Parathyroid adenoma (tissue), 2 donors: ENCODE measurements at regions not wholly inside any gene's neighbourhood (a gene's known extent, or its start where the extent isn't known, plus 50 kb on each side); places are given as distances from the start of the nearest gene placed in this dataset.

ENCODE experiments used
- H2AFZ ChIP-seq: fragments of 300-600 bp; sonication (generic); one replicate; pipeline ENCODE4 v1.7.0; 2017; ENCODE audit warnings: antibody characterized with exemption, mild to moderate bottlenecking
- H3K27ac ChIP-seq: fragments of 300-600 bp; sonication (generic); one replicate; pipeline ENCODE4 v1.7.0; 2017
- H3K27me3 ChIP-seq: fragments of 300-600 bp; sonication (generic); one replicate; pipeline ENCODE4 v1.7.0; 2017; ENCODE audit warnings: low read length; ENCODE audit not compliant: control insufficient read depth, insufficient read depth
- H3K36me3 ChIP-seq: fragments of 300-600 bp; sonication (generic); one replicate; pipeline ENCODE4 v1.7.0; 2017; ENCODE audit warnings: low read length; ENCODE audit not compliant: control insufficient read depth, insufficient read depth
- H3K4me1 ChIP-seq: fragments of 300-600 bp; sonication (generic); one replicate; pipeline ENCODE4 v1.7.0; 2017; ENCODE audit warnings: control low read depth
- H3K4me2 ChIP-seq: fragments of 300-600 bp; sonication (generic); one replicate; pipeline ENCODE4 v1.7.0; 2017; ENCODE audit warnings: low read length
- H3K4me3 ChIP-seq: fragments of 300-600 bp; sonication (generic); one replicate; pipeline ENCODE4 v1.7.0; 2017; ENCODE audit warnings: low read depth, low read length
- H3K79me2 ChIP-seq: fragments of 300-600 bp; sonication (generic); one replicate; pipeline ENCODE4 v1.7.0; 2017; ENCODE audit warnings: control low read depth
- H3K9ac ChIP-seq: fragments of 300-600 bp; sonication (generic); one replicate; pipeline ENCODE4 v1.7.0; 2017; ENCODE audit warnings: mild to moderate bottlenecking
- H3K9me3 ChIP-seq: fragments of 300-600 bp; sonication (generic); one replicate; pipeline ENCODE4 v1.7.0; 2017; ENCODE audit warnings: low read length; ENCODE audit not compliant: control insufficient read depth
- TF ChIP-seq, protein P1 (sequence below): fragments of 300-600 bp; sonication (generic); IDR thresholded peaks from one replicate; pipeline ENCODE4 v1.7.0; 2017; ENCODE audit warnings: antibody characterized with exemption, mild to moderate bottlenecking
- donor health status: primary hyperparathyroidism.

DNA sequence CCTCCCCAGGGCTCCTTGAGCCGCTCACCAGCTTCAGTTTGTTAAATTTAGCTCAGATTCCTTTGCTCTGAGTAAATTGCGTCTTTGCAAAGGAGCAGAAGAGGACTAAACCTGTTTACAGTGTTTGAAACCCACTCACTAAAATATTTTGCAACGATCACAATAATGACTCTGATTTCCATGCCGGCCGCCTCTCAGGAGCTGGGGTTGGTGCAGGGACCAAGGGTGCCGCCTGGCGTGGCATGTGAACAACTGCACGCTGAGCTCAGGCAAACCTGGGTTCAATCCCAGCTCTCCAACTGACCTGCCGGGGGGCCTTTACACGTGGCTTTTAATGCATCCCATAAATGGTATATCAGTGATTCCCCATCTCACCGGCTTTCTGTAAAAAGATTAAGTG is 68.7 kb upstream of the CACNA1A start:
- Histone ChIP-seq H3K9me3 (no peaks in the 10 kb centered on the region), H3K27me3 (no peaks in the 10 kb centered on the region), H3K79me2 (no peaks in the 10 kb centered on the region), H3K4me3 (no peak overlapping the region), H3K4me1 (no peaks in the 10 kb centered on the region), H2AFZ (no peak overlapping the region), H3K27ac (no peak overlapping the region), H3K36me3 (no peaks in the 10 kb centered on the region), H3K4me2 (no peak overlapping the region), H3K9ac (no peak overlapping the region)
- TF ChIP-seq, protein P1, sequence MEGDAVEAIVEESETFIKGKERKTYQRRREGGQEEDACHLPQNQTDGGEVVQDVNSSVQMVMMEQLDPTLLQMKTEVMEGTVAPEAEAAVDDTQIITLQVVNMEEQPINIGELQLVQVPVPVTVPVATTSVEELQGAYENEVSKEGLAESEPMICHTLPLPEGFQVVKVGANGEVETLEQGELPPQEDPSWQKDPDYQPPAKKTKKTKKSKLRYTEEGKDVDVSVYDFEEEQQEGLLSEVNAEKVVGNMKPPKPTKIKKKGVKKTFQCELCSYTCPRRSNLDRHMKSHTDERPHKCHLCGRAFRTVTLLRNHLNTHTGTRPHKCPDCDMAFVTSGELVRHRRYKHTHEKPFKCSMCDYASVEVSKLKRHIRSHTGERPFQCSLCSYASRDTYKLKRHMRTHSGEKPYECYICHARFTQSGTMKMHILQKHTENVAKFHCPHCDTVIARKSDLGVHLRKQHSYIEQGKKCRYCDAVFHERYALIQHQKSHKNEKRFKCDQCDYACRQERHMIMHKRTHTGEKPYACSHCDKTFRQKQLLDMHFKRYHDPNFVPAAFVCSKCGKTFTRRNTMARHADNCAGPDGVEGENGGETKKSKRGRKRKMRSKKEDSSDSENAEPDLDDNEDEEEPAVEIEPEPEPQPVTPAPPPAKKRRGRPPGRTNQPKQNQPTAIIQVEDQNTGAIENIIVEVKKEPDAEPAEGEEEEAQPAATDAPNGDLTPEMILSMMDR: no peak

- no peak overlapping the region for H3K4me2 ChIP-seq
- H3K79me2 ChIP-seq: no peaks in the 10 kb centered on the region
- H3K9ac ChIP-seq: no peak overlapping the region
- no peak overlapping the region for H2AFZ ChIP-seq
- no peaks in the 10 kb centered on the region for H3K27me3 ChIP-seq
- no peaks in the 10 kb centered on the region for H3K36me3 ChIP-seq
- H3K4me3 ChIP-seq: no peak overlapping the region
- no peaks in the 10 kb centered on the region for H3K9me3 ChIP-seq
- H3K4me1 ChIP-seq: no peaks in the 10 kb centered on the region
- TF ChIP-seq, protein P1: no peak
- no peak overlapping the region for H3K27ac ChIP-seq
Measured at GRCh38 chr19:13573056-13573667, 66.9 kb upstream of the CACNA1A start.

DNA sequence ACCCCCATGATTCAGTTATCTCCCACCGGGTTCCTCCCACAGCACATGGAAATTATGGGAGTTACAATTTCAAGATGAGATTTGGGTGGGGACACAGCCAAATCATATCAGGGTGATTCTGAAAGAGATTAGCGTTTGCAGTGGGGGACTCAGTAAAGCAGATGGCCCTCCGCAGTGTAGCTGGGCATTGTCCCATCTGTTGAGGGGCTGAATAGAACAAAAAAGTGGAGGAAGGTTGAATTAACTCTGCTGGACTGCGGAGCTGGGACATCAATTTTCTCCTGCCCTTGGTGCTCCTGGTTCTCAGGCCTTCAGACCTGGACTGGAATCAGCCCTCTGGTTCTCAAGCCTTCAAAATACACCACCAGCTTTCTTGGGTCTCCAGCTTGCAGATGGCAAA is 55.2 kb upstream of the CACNA1A start:
- Histone ChIP-seq H3K4me3 (no peak overlapping the region), H3K36me3 (no peaks in the 10 kb centered on the region), H3K9ac (no peak overlapping the region), H3K4me1 (no peaks in the 10 kb centered on the region), H3K27ac (no peak overlapping the region), H3K4me2 (no peak overlapping the region), H3K27me3 (no peaks in the 10 kb centered on the region), H2AFZ (no peak overlapping the region), H3K79me2 (no peaks in the 10 kb centered on the region), H3K9me3 (no peaks in the 10 kb centered on the region)
- TF ChIP-seq, protein P1: no peak

GRCh38 chr19:13557756-13558398 is 51.6 kb upstream of the CACNA1A start:
- H3K9ac ChIP-seq: no peak overlapping the region
- H3K4me1 ChIP-seq: no peaks in the 10 kb centered on the region
- H2AFZ ChIP-seq: no peak overlapping the region
- H3K4me3 ChIP-seq: no peak overlapping the region
- H3K9me3 ChIP-seq: no peaks in the 10 kb centered on the region
- TF ChIP-seq, protein P1: no peak
- H3K79me2 ChIP-seq: no peaks in the 10 kb centered on the region
- no peak overlapping the region for H3K27ac ChIP-seq
- H3K27me3 ChIP-seq: no peaks in the 10 kb centered on the region
- no peak overlapping the region for H3K4me2 ChIP-seq
- H3K36me3 ChIP-seq: no peaks in the 10 kb centered on the region

DNA sequence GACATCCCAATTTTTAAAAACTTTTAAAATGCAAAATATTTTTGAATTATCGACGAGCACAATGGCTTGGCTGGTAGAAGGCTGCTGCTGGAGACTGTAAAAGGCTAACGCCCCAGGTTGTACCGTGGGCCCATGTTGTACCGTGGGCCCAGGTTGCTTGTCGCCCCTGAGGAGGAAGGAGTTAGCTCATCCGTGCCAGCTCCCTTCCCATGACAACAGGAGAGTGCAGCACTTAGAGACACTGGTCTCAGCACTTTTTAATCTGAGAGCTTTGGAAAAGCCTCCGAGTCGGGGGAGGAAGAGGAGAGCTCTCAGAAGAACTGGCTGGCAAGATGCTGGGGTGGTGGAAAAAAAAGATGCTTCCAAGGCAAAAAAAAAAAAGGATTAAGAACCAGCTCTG is 50.3 kb upstream of the CACNA1A start:
- Histone ChIP-seq H3K9me3 (no peaks in the 10 kb centered on the region), H3K4me2 (no peak overlapping the region), H3K36me3 (no peaks in the 10 kb centered on the region), H3K27ac (no peak overlapping the region), H3K27me3 (no peaks in the 10 kb centered on the region), H3K4me1 (no peaks in the 10 kb centered on the region), H3K79me2 (no peaks in the 10 kb centered on the region), H2AFZ (no peak overlapping the region), H3K9ac (no peak overlapping the region), H3K4me3 (no peak overlapping the region)
- TF ChIP-seq, protein P1: no peak
